GM19438 (cell line): ENCODE measurements at regions not wholly inside any gene's neighbourhood (a gene's known extent, or its start where the extent isn't known, plus 50 kb on each side); places are given as distances from the start of the nearest gene placed in this dataset.

ENCODE experiments used
- ATAC-seq: cut with Tn5 transposase; IDR thresholded peaks from one replicate; pipeline ENCODE4 v1.9.1; 2021; ENCODE audit warnings: low read depth; ENCODE audit not compliant: unreplicated experiment

- ATAC-seq: no peak
These were observed 124.9 kb upstream of the ARID1B start for GRCh38 chr6:156652231-156652750.

- no peak for ATAC-seq
These were observed 125.7 kb upstream of the ARID1B start for GRCh38 chr6:156651486-156651885.

GRCh38 chr6:156650896-156651390 is 126.2 kb upstream of the ARID1B start:
- no peak for ATAC-seq

- no peak for ATAC-seq
These were observed 128.6 kb upstream of the ARID1B start for GRCh38 chr6:156648616-156649015.

- no peak for ATAC-seq
These were observed 129.2 kb upstream of the ARID1B start for GRCh38 chr6:156647991-156648390.

GRCh38 chr6:156647140-156647784 is 129.9 kb upstream of the ARID1B start:
- ATAC-seq: no peak

- ATAC-seq: no peak
These were observed 130.7 kb upstream of the ARID1B start for GRCh38 chr6:156646496-156646895.

- ATAC-seq: no peak
These were observed 132.1 kb upstream of the ARID1B start for GRCh38 chr6:156645097-156645496.

- ATAC-seq: no peak
These were observed 138.0 kb upstream of the ARID1B start for GRCh38 chr6:156639009-156639721.

- no peak for ATAC-seq
These were observed 138.6 kb upstream of the ARID1B start for GRCh38 chr6:156638581-156638980.

GRCh38 chr6:156634951-156635371 is 142.2 kb upstream of the ARID1B start:
- no peak for ATAC-seq

GRCh38 chr6:156634048-156634447 is 143.1 kb upstream of the ARID1B start:
- ATAC-seq: no peak

GRCh38 chr6:156633291-156633690 is 143.9 kb upstream of the ARID1B start:
- ATAC-seq: no peak

GRCh38 chr6:156630613-156631302 is 146.4 kb upstream of the ARID1B start:
- ATAC-seq: no peak

GRCh38 chr6:156628805-156629204 is 148.4 kb upstream of the ARID1B start:
- no peak for ATAC-seq

- no peak for ATAC-seq
These were observed 149.7 kb upstream of the ARID1B start for GRCh38 chr6:156627524-156627923.

GRCh38 chr6:156622185-156622584 is 155.0 kb upstream of the ARID1B start:
- no peak for ATAC-seq

- ATAC-seq: no peak
These were observed 156.8 kb upstream of the ARID1B start for GRCh38 chr6:156620331-156620730.

- ATAC-seq: no peak
These were observed 158.5 kb upstream of the ARID1B start for GRCh38 chr6:156618600-156619205.

GRCh38 chr6:156617941-156618340 is 159.2 kb upstream of the ARID1B start:
- no peak for ATAC-seq

- ATAC-seq: no peak
These were observed 159.8 kb upstream of the ARID1B start for GRCh38 chr6:156617376-156617775.
